Spinal cord (tissue), 9 donors: ENCODE measurements at regions not wholly inside any gene's neighbourhood (a gene's known extent, or its start where the extent isn't known, plus 50 kb on each side); places are given as distances from the start of the nearest gene placed in this dataset.
"Not testable (repeated sequence)": the region's sequence is repeated elsewhere in the genome, so short reads cannot be mapped to it uniquely, and the experiment has no call there.

ENCODE experiments used
- DNase-seq, 6 donors: peaks; one replicate each; pipeline versions ENCODE4 v3.0.0 to v3.0.0-alpha.2; 2013 to 2015; ENCODE audit warnings: low spot score in 6 of 6, low read depth in 4 of 6
- H3K27ac ChIP-seq: one replicate; pipeline ENCODE4 v1.5.1; 2013; ENCODE audit warnings: low read depth, low read length, control low read depth
- H3K27me3 ChIP-seq: one replicate; pipeline ENCODE4 v1.6.1; 2013; ENCODE audit warnings: low read length; ENCODE audit not compliant: control insufficient read depth, insufficient read depth
- H3K36me3 ChIP-seq: one replicate; pipeline ENCODE4 v1.6.1; 2013; ENCODE audit warnings: low read length; ENCODE audit not compliant: control insufficient read depth, insufficient read depth
- H3K4me1 ChIP-seq: one replicate; pipeline ENCODE4 v1.6.1; 2013; ENCODE audit warnings: low read length; ENCODE audit not compliant: control insufficient read depth, insufficient read depth
- H3K4me3 ChIP-seq: one replicate; pipeline ENCODE4 v1.5.1; 2013; ENCODE audit warnings: low read depth, low read length, control low read depth
- H3K9me3 ChIP-seq: one replicate; pipeline ENCODE4 v1.6.1; 2013; ENCODE audit warnings: low read length; ENCODE audit not compliant: control insufficient read depth, insufficient read depth
- WGBS: methylation state at CpG from one replicate; pipeline ENCODE4 v1.1.5; 2013; ENCODE audit warnings: missing lambda C conversion rate; ENCODE audit not compliant: insufficient coverage; 5-methylcytosine and 5-hydroxymethylcytosine counted together
- donor health status: healthy.

DNA sequence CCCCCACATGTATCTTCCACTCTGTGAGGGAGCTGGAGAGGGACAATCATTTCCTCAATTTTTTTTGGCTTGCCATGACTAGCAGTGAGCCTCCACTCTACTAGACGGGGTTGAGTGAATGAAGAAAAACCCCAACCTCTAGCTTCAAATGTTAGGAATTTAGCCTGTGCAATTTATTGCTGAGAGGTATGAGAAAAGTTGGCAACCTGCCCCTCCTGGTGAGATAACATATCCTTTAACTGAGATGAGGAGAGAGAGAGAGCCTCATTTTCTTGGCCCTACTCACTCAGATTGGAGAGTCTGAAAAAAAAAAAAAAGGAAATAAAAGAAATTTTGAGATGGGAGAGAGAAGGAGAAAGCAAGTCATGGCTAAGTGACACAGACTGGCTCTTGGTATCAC is 218.2 kb upstream of the CARD18 start:
- H3K4me3 ChIP-seq = no peak overlapping the region
- no peaks in the 10 kb centered on the region for H3K36me3 ChIP-seq
- H3K27ac ChIP-seq = no peak overlapping the region
- no peaks in the 10 kb centered on the region for H3K27me3 ChIP-seq
- WGBS = no CpG with 5 or more reads among the region's 1 CpG
- DNase-seq = peak in 1 of 6 donors; percentile 15
- no peaks in the 10 kb centered on the region for H3K4me1 ChIP-seq
- no peaks in the 10 kb centered on the region for H3K9me3 ChIP-seq

DNA sequence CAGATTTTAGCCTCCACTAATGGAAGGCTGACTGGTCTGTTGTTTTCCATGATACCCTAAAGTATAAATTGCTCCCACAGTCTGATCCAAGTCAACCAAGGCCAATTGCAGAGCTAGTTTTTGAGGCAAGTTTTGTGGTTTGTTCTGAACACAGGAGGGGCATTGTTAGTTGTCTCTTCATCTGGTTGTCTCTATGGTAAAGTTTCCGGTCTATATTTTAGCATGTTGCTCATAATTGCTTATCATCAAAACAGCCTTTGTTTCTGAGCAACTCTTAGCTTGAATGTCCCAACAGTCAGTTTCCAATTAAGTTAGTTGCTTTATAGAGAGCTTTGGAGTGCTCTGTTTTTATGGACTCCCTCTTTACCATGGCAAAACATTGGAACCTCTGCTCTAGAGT is 217.6 kb upstream of the CARD18 start:
- no peaks in the 10 kb centered on the region for H3K9me3 ChIP-seq
- H3K36me3 ChIP-seq = no peaks in the 10 kb centered on the region
- no peak for DNase-seq
- WGBS = no CpG with 5 or more reads among the region's 1 CpG
- no peak overlapping the region for H3K27ac ChIP-seq
- H3K4me3 ChIP-seq = no peak overlapping the region
- H3K27me3 ChIP-seq = no peaks in the 10 kb centered on the region
- H3K4me1 ChIP-seq = no peaks in the 10 kb centered on the region

DNA sequence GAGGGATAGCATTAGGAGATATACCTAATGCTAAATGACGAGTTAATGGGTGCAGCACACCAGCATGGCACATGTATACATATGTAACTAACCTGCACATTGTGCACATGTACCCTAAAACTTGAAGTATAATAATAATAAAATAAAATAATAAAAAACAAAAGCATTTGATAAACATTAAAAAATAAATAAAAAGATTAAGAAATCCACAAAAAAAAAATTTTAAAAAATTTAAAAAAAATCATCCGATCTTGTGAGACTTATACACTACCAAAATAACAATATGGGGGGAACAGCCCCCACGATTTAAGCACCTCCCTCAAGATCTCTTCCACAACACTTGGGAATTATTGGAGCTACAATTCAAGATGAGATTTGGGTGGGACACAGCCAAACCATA is 210.3 kb upstream of the CARD18 start:
- not testable (repeated sequence) for DNase-seq, H3K4me1 ChIP-seq, H3K27ac ChIP-seq, H3K9me3 ChIP-seq, H3K4me3 ChIP-seq, H3K27me3 ChIP-seq, H3K36me3 ChIP-seq
- no CpG with 5 or more reads among the region's 3 CpGs for WGBS

DNA sequence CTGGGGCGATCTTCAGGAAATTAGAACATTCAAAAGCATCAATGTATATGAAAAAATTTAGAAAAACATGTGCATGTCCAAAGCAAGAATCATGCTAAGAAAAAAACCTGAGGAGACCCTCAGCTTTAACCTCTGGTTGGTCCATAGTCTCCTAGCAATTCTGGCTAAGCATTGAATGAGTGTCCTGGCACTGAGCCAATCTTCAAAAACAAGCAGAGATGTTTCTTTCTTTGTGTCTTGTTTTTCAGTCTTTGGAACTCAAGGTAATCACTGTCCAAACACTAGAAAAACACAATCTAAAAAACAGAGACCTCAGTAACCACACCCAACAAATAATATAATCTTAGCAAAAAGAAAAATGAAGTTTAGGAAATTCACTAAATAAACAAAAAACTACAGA is 205.4 kb upstream of the CARD18 start:
- no peaks in the 10 kb centered on the region for H3K27me3 ChIP-seq
- no peak overlapping the region for H3K4me3 ChIP-seq
- no peaks in the 10 kb centered on the region for H3K36me3 ChIP-seq
- peaks cover 2% of the 10 kb centered on the region for H3K9me3 ChIP-seq
- no CpG with 5 or more reads among the region's 1 CpG for WGBS
- H3K4me1 ChIP-seq = no peaks in the 10 kb centered on the region
- DNase-seq = no peak
- H3K27ac ChIP-seq = no peak overlapping the region

DNA sequence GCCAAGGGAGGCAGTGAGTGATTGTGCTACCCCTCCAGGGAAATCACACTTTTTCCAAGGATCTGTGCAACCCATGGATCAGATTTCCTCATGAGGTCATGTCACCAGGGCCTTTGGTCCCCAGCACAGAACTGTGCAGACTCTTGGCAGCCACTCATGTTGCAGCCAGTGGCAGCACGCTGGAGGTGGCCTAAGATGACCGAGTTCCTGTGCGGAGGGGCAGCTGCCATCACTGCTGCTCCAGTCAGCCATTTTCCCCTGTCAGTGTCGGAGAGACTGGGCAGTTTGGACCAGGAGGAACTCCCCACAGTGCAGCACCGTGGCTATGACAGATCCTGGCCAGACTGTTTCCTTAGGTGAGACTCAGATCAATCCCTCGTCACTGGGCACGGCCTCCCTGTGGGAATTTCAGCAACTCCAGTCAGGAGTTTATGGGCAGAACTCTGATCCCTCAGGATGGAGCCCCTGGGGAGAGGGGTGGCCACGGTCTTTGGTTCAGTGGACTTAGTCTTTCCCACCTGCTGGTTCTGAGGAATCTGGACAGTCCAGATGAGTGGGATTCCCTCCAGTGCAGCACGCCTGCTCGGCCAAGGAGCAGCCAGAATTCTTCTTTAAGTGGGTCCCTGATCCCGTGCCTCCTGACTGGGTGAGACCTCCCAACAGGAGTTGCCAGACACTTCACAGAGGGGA is 194.6 kb upstream of the CARD18 start:
- no peak for DNase-seq
- Histone ChIP-seq H3K27ac (no peak overlapping the region), H3K4me3 (no peak overlapping the region), H3K9me3 (no peaks in the 10 kb centered on the region), H3K27me3 (no peaks in the 10 kb centered on the region), H3K36me3 (no peaks in the 10 kb centered on the region), H3K4me1 (no peaks in the 10 kb centered on the region)
- WGBS = 86% methylated on average over 10 of the region's 11 CpGs

DNA sequence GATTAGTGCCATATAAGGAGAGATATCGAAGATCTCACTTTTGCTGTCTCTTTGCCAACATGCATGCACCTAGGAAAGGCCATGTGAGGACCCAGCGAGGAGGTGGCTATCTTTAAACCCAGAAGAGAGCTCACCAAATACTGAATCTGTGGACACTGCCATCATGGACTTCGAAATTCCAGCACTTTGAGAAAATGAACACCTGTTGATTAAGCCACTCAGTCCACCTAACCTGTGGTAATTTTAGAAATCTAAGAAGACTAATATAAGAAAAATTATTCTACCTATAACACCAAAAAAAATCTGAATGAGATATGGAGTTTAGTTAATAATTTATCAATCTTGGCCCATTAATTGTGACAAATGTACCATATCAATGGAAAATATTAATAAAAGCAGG is 193.6 kb upstream of the CARD18 start:
- 90% methylated on average over 2 of the region's 3 CpGs for WGBS
- no peaks in the 10 kb centered on the region for H3K27me3 ChIP-seq
- H3K36me3 ChIP-seq = no peaks in the 10 kb centered on the region
- DNase-seq = no peak
- H3K27ac ChIP-seq = no peak overlapping the region
- no peak overlapping the region for H3K4me3 ChIP-seq
- H3K4me1 ChIP-seq = no peaks in the 10 kb centered on the region
- H3K9me3 ChIP-seq = no peaks in the 10 kb centered on the region

DNA sequence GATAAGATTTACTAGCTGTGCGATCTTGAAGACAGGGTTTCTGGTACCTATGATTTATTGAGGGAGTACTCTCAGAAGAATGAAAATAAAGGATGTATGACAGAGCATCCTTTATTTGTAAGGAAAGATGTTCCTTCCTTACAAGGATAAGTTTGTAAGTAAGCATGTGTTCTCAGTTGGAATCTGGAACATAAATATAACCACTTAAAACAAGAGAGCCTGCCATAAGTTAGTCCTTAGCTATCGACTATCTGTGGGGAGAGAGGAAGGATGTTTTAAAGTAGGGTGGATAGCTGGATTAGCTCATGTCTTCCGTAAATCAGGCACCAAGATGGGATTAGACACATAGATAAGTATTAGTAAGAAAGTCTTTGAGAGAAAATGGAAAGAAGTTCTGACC is 192.6 kb upstream of the CARD18 start:
- no peaks in the 10 kb centered on the region for H3K27me3 ChIP-seq
- 83% methylated on average over 2 of the region's 3 CpGs for WGBS
- no peaks in the 10 kb centered on the region for H3K4me1 ChIP-seq
- no peaks in the 10 kb centered on the region for H3K9me3 ChIP-seq
- no peak overlapping the region for H3K4me3 ChIP-seq
- H3K36me3 ChIP-seq = no peaks in the 10 kb centered on the region
- H3K27ac ChIP-seq = no peak overlapping the region
- no peak for DNase-seq

DNA sequence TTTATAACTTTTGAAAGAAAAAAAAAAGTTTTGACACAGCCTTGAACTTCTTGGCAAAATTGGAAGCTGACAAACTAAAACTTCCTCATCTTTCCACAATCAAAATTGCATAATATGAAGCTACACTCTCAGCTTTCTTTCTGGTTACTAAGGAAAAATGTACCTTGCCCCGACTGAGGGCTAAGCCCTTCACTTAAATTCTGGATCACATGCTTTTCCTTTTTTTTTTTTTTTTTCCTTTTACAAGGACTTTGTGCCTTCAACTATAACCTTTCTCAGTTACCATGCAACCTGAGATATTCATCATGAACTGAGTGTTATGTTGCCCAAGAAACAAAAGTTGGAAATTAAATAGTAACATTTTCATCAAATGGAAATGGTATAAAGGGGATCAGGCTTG is 188.5 kb upstream of the CARD18 start:
- 86% methylated on average over 1 of the region's 1 CpG for WGBS
- no peak overlapping the region for H3K4me3 ChIP-seq
- H3K36me3 ChIP-seq = no peaks in the 10 kb centered on the region
- no peak overlapping the region for H3K27ac ChIP-seq
- H3K27me3 ChIP-seq = no peaks in the 10 kb centered on the region
- no peak for DNase-seq
- no peaks in the 10 kb centered on the region for H3K9me3 ChIP-seq
- no peaks in the 10 kb centered on the region for H3K4me1 ChIP-seq

DNA sequence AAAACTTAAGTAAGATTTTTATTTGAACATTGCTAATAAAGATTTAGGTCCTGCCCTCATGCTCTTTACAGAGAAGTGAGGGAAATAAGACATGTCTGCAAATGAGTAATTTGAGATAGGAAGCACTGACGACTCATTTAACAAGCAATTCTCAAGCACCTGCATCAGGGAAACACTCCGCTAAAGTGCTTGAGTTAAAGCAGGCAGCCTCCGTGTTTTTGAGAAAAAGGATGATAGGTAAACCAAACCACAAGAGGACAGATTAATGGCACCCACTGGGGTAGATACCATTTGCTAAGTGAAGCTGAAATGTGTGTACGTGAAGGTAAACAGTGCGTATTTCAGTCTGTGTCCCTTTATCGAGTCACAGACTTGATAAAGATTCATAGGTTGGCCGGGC is 184.6 kb upstream of the CARD18 start:
- Histone ChIP-seq H3K27me3 (no peaks in the 10 kb centered on the region), H3K4me3 (no peak overlapping the region), H3K4me1 (no peaks in the 10 kb centered on the region), H3K36me3 (no peaks in the 10 kb centered on the region), H3K9me3 (no peaks in the 10 kb centered on the region), H3K27ac (no peak overlapping the region)
- DNase-seq = peak in 2 of 6 donors; percentile 4 to 60
- WGBS = 76% methylated on average over 5 of the region's 7 CpGs

DNA sequence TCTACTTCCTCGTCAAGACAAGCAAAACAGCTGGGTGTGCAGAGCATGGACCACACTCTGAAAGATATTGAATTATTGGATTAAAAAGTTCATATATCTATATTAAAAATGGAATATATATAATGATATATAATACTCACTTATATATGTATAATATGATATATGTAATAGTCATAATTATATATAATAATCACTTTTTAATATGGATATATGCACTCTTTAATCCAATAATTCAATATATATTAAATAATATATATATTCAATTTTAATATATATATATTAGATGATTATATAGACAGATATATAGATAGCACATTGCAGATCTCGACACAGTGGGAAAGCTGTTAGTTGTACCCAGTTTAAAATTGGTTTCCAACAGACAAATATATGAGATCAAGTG is 182.1 kb upstream of the CARD18 start:
- Histone ChIP-seq H3K36me3 (no peaks in the 10 kb centered on the region), H3K27me3 (no peaks in the 10 kb centered on the region), H3K4me1 (no peaks in the 10 kb centered on the region), H3K27ac (no peak overlapping the region), H3K9me3 (no peaks in the 10 kb centered on the region), H3K4me3 (no peak overlapping the region)
- WGBS = no CpG with 5 or more reads among the region's 2 CpGs
- no peak for DNase-seq
